Loucy (cell line): ENCODE measurements at regions not wholly inside any gene's neighbourhood (a gene's known extent, or its start where the extent isn't known, plus 50 kb on each side); places are given as distances from the start of the nearest gene placed in this dataset.
A peak's percentile ranks its signal among the peaks of the same experiment; 100 is the strongest.
"Not testable (repeated sequence)": the region's sequence is repeated elsewhere in the genome, so short reads cannot be mapped to it uniquely, and the experiment has no call there.

Experiments
- H2AFZ ChIP-seq: fragments of 200-600 bp; sonication (generic); 2 replicates; pipeline ENCODE4 v1.6.0; 2016; ENCODE audit warnings: antibody characterized with exemption, mild to moderate bottlenecking, low read length, moderate library complexity
- H3F3A ChIP-seq: fragments of 200-600 bp; 2 replicates; pipeline ENCODE4 v1.6.0; 2016; ENCODE audit warnings: antibody characterized with exemption, low read depth, mild to moderate bottlenecking
- H3K27me3 ChIP-seq: fragments of 200-600 bp; sonication (generic); 2 replicates; pipeline ENCODE4 v1.6.1; 2014; ENCODE audit warnings: low read length, mild to moderate bottlenecking; ENCODE audit not compliant: insufficient read depth, poor library complexity, severe bottlenecking
- H3K36me3 ChIP-seq: fragments of 200-600 bp; sonication (generic); 2 replicates; pipeline ENCODE4 v1.6.1; 2016; ENCODE audit warnings: low read length; ENCODE audit not compliant: insufficient read depth
- H3K4me1 ChIP-seq: fragments of 200-600 bp; sonication (generic); 2 replicates; pipeline ENCODE4 v1.5.1; 2014; ENCODE audit warnings: low read length, mild to moderate bottlenecking; ENCODE audit not compliant: insufficient read depth, poor library complexity, severe bottlenecking
- H3K4me2 ChIP-seq: fragments of 200-600 bp; sonication (generic); 2 replicates; pipeline ENCODE4 v1.6.0; 2014; ENCODE audit warnings: antibody characterized with exemption, low read length, low read depth, mild to moderate bottlenecking; ENCODE audit not compliant: poor library complexity, severe bottlenecking
- H3K4me3 ChIP-seq: fragments of 200-600 bp; sonication (generic); 2 replicates; pipeline ENCODE4 v1.5.1; 2014; ENCODE audit warnings: low read length, mild to moderate bottlenecking, mixed read lengths; ENCODE audit not compliant: poor library complexity, severe bottlenecking
- H3K79me2 ChIP-seq: fragments of 200-600 bp; sonication (generic); 2 replicates; pipeline ENCODE4 v1.6.1; 2014; ENCODE audit warnings: low read length; ENCODE audit not compliant: insufficient read depth
- H3K9ac ChIP-seq: fragments of 200-600 bp; sonication (generic); 2 replicates; pipeline ENCODE4 v1.6.0; 2014; ENCODE audit warnings: mild to moderate bottlenecking, low read depth, low read length, moderate library complexity; ENCODE audit not compliant: poor library complexity, severe bottlenecking
- H3K9me2 ChIP-seq: fragments of 200-600 bp; sonication (generic); replicated peaks from 2 replicates; pipeline ENCODE4 v1.6.1; 2016; ENCODE audit warnings: low read depth, low read length, mixed read lengths
- H3K9me3 ChIP-seq: fragments of 200-600 bp; sonication (generic); 2 replicates; pipeline ENCODE4 v1.6.1; 2014; ENCODE audit warnings: mild to moderate bottlenecking, antibody characterized with exemption, low read length, low read depth; ENCODE audit not compliant: insufficient read depth
- H4K20me1 ChIP-seq: fragments of 200-600 bp; sonication (generic); 2 replicates; pipeline ENCODE4 v1.6.0; 2014; ENCODE audit warnings: antibody characterized with exemption, low read length, mild to moderate bottlenecking; ENCODE audit not compliant: insufficient read depth, poor library complexity, severe bottlenecking
- CTCF ChIP-seq: fragments of 200-600 bp; sonication (generic); conservative IDR thresholded peaks from 2 replicates; pipeline ENCODE4 v1.5.1; 2014; ENCODE audit warnings: mild to moderate bottlenecking, antibody characterized with exemption, low read length
- EZH2phosphoT487 ChIP-seq: fragments of 200-600 bp; IDR thresholded peaks from 2 replicates; pipeline ENCODE4 v1.6.1; 2018; ENCODE audit warnings: antibody characterized with exemption, mild to moderate bottlenecking, moderate library complexity, borderline replicate concordance

- H3K9me2 ChIP-seq: no peaks in the 10 kb centered on the region
- no peak overlapping the region for H2AFZ ChIP-seq
- H3K4me2 ChIP-seq: no peak overlapping the region
- no peaks in the 10 kb centered on the region for H3K27me3 ChIP-seq
- TF ChIP-seq EZH2phosphoT487 (no peak), CTCF (no peak)
- peaks cover 62% of the 10 kb centered on the region for H3K4me1 ChIP-seq
- H3F3A ChIP-seq: no peaks in the 10 kb centered on the region
- no peak overlapping the region for H3K9ac ChIP-seq
- no peaks in the 10 kb centered on the region for H3K79me2 ChIP-seq
- H3K36me3 ChIP-seq: no peaks in the 10 kb centered on the region
- H3K9me3 ChIP-seq: no peaks in the 10 kb centered on the region
- no peaks in the 10 kb centered on the region for H4K20me1 ChIP-seq
- H3K4me3 ChIP-seq: no peak overlapping the region
These were observed 184.7 kb upstream of the PFKP start for GRCh38 chr10:2882628-2883027.

GRCh38 chr10:2881720-2882620 is 185.4 kb upstream of the PFKP start:
- no peaks in the 10 kb centered on the region for H3K9me3 ChIP-seq
- H3F3A ChIP-seq: no peaks in the 10 kb centered on the region; the same call in 1 of the 2 replicates
- H2AFZ ChIP-seq: no peak overlapping the region
- TF ChIP-seq CTCF (no peak), EZH2phosphoT487 (no peak)
- H3K4me2 ChIP-seq: peak overlapping the region; percentile 8
- no peaks in the 10 kb centered on the region for H4K20me1 ChIP-seq
- no peaks in the 10 kb centered on the region for H3K27me3 ChIP-seq
- H3K36me3 ChIP-seq: no peaks in the 10 kb centered on the region
- H3K79me2 ChIP-seq: no peaks in the 10 kb centered on the region
- peaks cover 56% of the 10 kb centered on the region for H3K4me1 ChIP-seq
- no peak overlapping the region for H3K4me3 ChIP-seq
- no peak overlapping the region for H3K9ac ChIP-seq
- no peaks in the 10 kb centered on the region for H3K9me2 ChIP-seq

GRCh38 chr10:2880050-2880449 is 187.3 kb upstream of the PFKP start:
- H4K20me1 ChIP-seq, H2AFZ ChIP-seq, H3K4me3 ChIP-seq, H3K36me3 ChIP-seq, H3K27me3 ChIP-seq, H3K9me2 ChIP-seq, H3K4me2 ChIP-seq, H3K9me3 ChIP-seq, H3F3A ChIP-seq, H3K9ac ChIP-seq, H3K79me2 ChIP-seq: not testable (repeated sequence)
- peaks cover 37% of the 10 kb centered on the region for H3K4me1 ChIP-seq

GRCh38 chr10:2878818-2879217 is 188.5 kb upstream of the PFKP start:
- Histone ChIP-seq H3K27me3 (no peaks in the 10 kb centered on the region), H3K9me3 (no peaks in the 10 kb centered on the region), H3F3A (no peaks in the 10 kb centered on the region; the same call in 1 of the 2 replicates), H3K9ac (no peak overlapping the region), H3K4me3 (no peak overlapping the region), H3K36me3 (no peaks in the 10 kb centered on the region), H3K4me1 (peaks cover 29% of the 10 kb centered on the region), H2AFZ (no peak overlapping the region), H3K4me2 (no peak overlapping the region), H3K9me2 (no peaks in the 10 kb centered on the region), H4K20me1 (no peaks in the 10 kb centered on the region), H3K79me2 (no peaks in the 10 kb centered on the region)
- TF ChIP-seq CTCF: no peak
- no peak for TF ChIP-seq EZH2phosphoT487
